Gastrocnemius medialis (tissue), 4 donors: ENCODE measurements at regions not wholly inside any gene's neighbourhood (a gene's known extent, or its start where the extent isn't known, plus 50 kb on each side); places are given as distances from the start of the nearest gene placed in this dataset.

Experiments used
- ATAC-seq, 2 donors: fragments of 150-250 bp; one replicate each; pipeline ENCODE4 v1.9.1; 2016
- DNase-seq, 2 donors: peaks; one replicate each; pipeline ENCODE4 v3.0.0-alpha.2; 2019
- H3K27ac ChIP-seq, 4 donors: fragments of 200-600 bp; sonication (generic); 1 replicate in 1 of 4; 2 replicates in 3 of 4; pipeline ENCODE4 v1.5.1; 2016 to 2018; ENCODE audit warnings: mild to moderate bottlenecking in 2 of 4, moderate library complexity in 1 of 4
- H3K27me3 ChIP-seq, 3 donors: fragments of 200-600 bp; sonication (generic) in 2 of 3; 1 replicate in 1 of 3; 2 replicates in 2 of 3; pipeline versions ENCODE4 v1.5.1 to v1.6.0; 2016 to 2019; ENCODE audit warnings: mild to moderate bottlenecking in 1 of 3, moderate library complexity in 1 of 3
- H3K36me3 ChIP-seq, 2 donors: fragments of 200-600 bp; sonication (generic) in 1 of 2; one replicate each; pipeline ENCODE4 v1.5.1; 2017 to 2018
- H3K4me1 ChIP-seq, 2 donors: fragments of 200-600 bp; sonication (generic) in 1 of 2; one replicate each; pipeline ENCODE4 v1.5.1; 2016 to 2017; ENCODE audit warnings: mild to moderate bottlenecking in 2 of 2
- H3K4me3 ChIP-seq, 4 donors: fragments of 200-600 bp; sonication (generic) in 3 of 4; 1 replicate in 1 of 4; 2 replicates in 3 of 4; pipeline ENCODE4 v1.5.1; 2016 to 2019; ENCODE audit warnings: mild to moderate bottlenecking in 2 of 4
- H3K9me3 ChIP-seq, 3 donors: fragments of 200-600 bp; sonication (generic) in 2 of 3; 1 replicate in 1 of 3; 2 replicates in 2 of 3; pipeline ENCODE4 v1.5.1; 2016 to 2019
- CTCF ChIP-seq, 5 experiments: fragments of 450-650 bp in 3 of 5; fragments of 200-600 bp in 2 of 5; sonication (generic) in 2 of 5; IDR thresholded peaks in 4 of 5; conservative IDR thresholded peaks in 1 of 5; 1 replicate in 4 of 5; 2 replicates in 1 of 5; pipeline ENCODE4 v1.5.1; 2016 to 2019; ENCODE audit warnings: antibody characterized with exemption in 5 of 5, mild to moderate bottlenecking in 3 of 5, moderate library complexity in 3 of 5
- POLR2A ChIP-seq, 2 donors: fragments of 450-650 bp; IDR thresholded peaks; one replicate each; pipeline ENCODE4 v1.6.1; 2017; ENCODE audit warnings: antibody characterized with exemption in 2 of 2, mild to moderate bottlenecking in 2 of 2, moderate library complexity in 2 of 2
- in situ Hi-C, 4 donors: fragments of 200-750 bp; cut with MboI; loops; one replicate each; pipeline versions ENCODE4 v1.15.0 to v1.8.0; 2017; ENCODE audit warnings: low sequenced_read_pairs in 4 of 4
- intact Hi-C: fragments of 100-400 bp; cut with DNase I; formaldehyde crosslinking; loops from one replicate; pipeline ENCODE4 v1.15.1; 2023; ENCODE audit warnings: low total_unique reads

- no peak for TF ChIP-seq CTCF (IDR thresholded peaks at IDR 0.05 in 4 of 5, conservative IDR thresholded peaks at IDR 0.05 in 1 of 5)
- TF ChIP-seq POLR2A (IDR thresholded peaks at IDR 0.05): no peak
- Histone ChIP-seq H3K4me1 (no peaks in the 10 kb centered on the region), H3K27ac (no peak overlapping the region), H3K9me3 (no peaks in the 10 kb centered on the region), H3K36me3 (no peaks in the 10 kb centered on the region), H3K27me3 (no peaks in the 10 kb centered on the region), H3K4me3 (no peak overlapping the region)
- no peak for ATAC-seq
- in situ Hi-C loops (no loop called here), intact Hi-C loops (no loop called here)
- DNase-seq: no peak
These were observed 132.2 kb upstream of the SLC34A2 start for GRCh38 chr4:25523405-25523804.

DNA sequence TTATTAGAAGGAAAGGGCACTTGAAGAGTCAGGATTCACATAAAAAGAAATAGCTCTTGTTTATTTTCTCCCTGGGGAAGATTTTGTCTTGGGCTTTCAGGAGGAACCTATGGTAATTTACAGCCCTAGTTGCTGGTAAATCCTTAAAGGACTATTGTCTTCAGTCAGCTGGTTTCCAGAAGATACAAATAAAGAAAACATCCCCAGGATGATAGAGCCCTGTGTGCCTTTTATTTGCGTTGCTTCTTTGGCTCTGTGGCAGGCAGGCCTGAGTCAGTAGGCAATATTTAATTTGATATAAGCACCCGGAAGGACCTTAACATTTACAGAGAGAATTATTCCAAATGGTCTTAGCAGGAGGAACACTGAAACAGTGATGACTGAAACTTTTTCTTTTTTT lies 131.0 kb upstream of the SLC34A2 start:
- intact Hi-C loops: no loop called here
- no peak for ATAC-seq
- Histone ChIP-seq H3K4me3 (no peak overlapping the region), H3K27me3 (no peaks in the 10 kb centered on the region), H3K27ac (no peak overlapping the region), H3K4me1 (no peaks in the 10 kb centered on the region), H3K9me3 (no peaks in the 10 kb centered on the region), H3K36me3 (no peaks in the 10 kb centered on the region)
- TF ChIP-seq CTCF (IDR thresholded peaks at IDR 0.05 in 4 of 5, conservative IDR thresholded peaks at IDR 0.05 in 1 of 5): no peak
- TF ChIP-seq POLR2A (IDR thresholded peaks at IDR 0.05): no peak
- DNase-seq: no peak
- in situ Hi-C loops: no loop called here

GRCh38 chr4:25525896-25526295 lies 129.8 kb upstream of the SLC34A2 start:
- no peak overlapping the region for H3K4me3 ChIP-seq
- H3K4me1 ChIP-seq: no peaks in the 10 kb centered on the region
- no peak overlapping the region for H3K27ac ChIP-seq
- H3K9me3 ChIP-seq: no peaks in the 10 kb centered on the region
- no peak for TF ChIP-seq CTCF (IDR thresholded peaks at IDR 0.05 in 4 of 5, conservative IDR thresholded peaks at IDR 0.05 in 1 of 5)
- TF ChIP-seq POLR2A (IDR thresholded peaks at IDR 0.05): no peak
- H3K27me3 ChIP-seq: no peaks in the 10 kb centered on the region
- ATAC-seq (no peak), DNase-seq (no peak)
- in situ Hi-C loops (no loop called here), intact Hi-C loops (no loop called here)
- no peaks in the 10 kb centered on the region for H3K36me3 ChIP-seq

- no peak for DNase-seq
- intact Hi-C loops: no loop called here
- no peaks in the 10 kb centered on the region for H3K9me3 ChIP-seq
- H3K4me1 ChIP-seq: no peaks in the 10 kb centered on the region
- no peaks in the 10 kb centered on the region for H3K36me3 ChIP-seq
- no peaks in the 10 kb centered on the region for H3K27me3 ChIP-seq
- in situ Hi-C loops: no loop called here
- no peak for TF ChIP-seq POLR2A (IDR thresholded peaks at IDR 0.05)
- no peak for TF ChIP-seq CTCF (IDR thresholded peaks at IDR 0.05 in 4 of 5, conservative IDR thresholded peaks at IDR 0.05 in 1 of 5)
- no peak for ATAC-seq
- H3K27ac ChIP-seq: no peak overlapping the region
- H3K4me3 ChIP-seq: no peak overlapping the region
These were observed 128.6 kb upstream of the SLC34A2 start for GRCh38 chr4:25527034-25527433.

- no peaks in the 10 kb centered on the region for H3K27me3 ChIP-seq
- ATAC-seq (no peak), DNase-seq (no peak)
- TF ChIP-seq CTCF (IDR thresholded peaks at IDR 0.05 in 4 of 5, conservative IDR thresholded peaks at IDR 0.05 in 1 of 5) (no peak), POLR2A (IDR thresholded peaks at IDR 0.05) (no peak)
- H3K9me3 ChIP-seq: no peaks in the 10 kb centered on the region
- in situ Hi-C loops: no loop called here
- no peaks in the 10 kb centered on the region for H3K4me1 ChIP-seq
- H3K36me3 ChIP-seq: no peaks in the 10 kb centered on the region
- no peak overlapping the region for H3K27ac ChIP-seq
- intact Hi-C loops: no loop called here
- no peak overlapping the region for H3K4me3 ChIP-seq
These were observed 127.3 kb upstream of the SLC34A2 start for GRCh38 chr4:25528391-25528790.
